ENCODE measurements at regions not wholly inside any gene's neighbourhood (a gene's known extent, or its start where the extent isn't known, plus 50 kb on each side); places are given as distances from the start of the nearest gene placed in this dataset.

DNA sequence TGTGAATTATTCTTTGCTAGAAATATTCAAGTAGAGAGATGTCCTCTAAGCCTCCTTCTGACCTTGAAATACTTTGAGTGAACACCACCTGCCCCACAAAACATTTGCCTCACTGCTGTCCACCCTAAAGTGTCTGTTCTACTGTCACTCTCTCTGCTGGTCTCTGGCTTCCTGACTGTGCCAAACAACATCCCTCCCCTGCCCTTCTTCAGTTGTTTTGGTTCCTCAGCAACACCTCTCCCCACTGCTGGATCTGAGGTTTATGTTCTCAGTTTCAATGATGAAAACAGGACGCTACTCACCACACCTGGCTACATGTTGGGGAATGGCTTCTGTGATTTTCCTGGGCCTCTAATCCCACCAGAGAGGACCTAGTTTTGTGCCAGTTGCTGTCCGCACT lies 456.9 kb downstream of the BCOR start:
- TF ChIP-seq, protein P1, sequence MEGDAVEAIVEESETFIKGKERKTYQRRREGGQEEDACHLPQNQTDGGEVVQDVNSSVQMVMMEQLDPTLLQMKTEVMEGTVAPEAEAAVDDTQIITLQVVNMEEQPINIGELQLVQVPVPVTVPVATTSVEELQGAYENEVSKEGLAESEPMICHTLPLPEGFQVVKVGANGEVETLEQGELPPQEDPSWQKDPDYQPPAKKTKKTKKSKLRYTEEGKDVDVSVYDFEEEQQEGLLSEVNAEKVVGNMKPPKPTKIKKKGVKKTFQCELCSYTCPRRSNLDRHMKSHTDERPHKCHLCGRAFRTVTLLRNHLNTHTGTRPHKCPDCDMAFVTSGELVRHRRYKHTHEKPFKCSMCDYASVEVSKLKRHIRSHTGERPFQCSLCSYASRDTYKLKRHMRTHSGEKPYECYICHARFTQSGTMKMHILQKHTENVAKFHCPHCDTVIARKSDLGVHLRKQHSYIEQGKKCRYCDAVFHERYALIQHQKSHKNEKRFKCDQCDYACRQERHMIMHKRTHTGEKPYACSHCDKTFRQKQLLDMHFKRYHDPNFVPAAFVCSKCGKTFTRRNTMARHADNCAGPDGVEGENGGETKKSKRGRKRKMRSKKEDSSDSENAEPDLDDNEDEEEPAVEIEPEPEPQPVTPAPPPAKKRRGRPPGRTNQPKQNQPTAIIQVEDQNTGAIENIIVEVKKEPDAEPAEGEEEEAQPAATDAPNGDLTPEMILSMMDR (conservative IDR thresholded peaks at IDR 0.05; ENCODE audit: low read depth, low read length), result no peak
- TF ChIP-seq SMC3 (IDR thresholded peaks at IDR 0.05; ENCODE audit: low read depth, low read length) (no peak), RAD21 (IDR thresholded peaks at IDR 0.05; ENCODE audit: low read length) (no peak)

All from IMR-90 (cell line).